Adrenal gland (tissue), 9 donors: ENCODE measurements at regions not wholly inside any gene's neighbourhood (a gene's known extent, or its start where the extent isn't known, plus 50 kb on each side); places are given as distances from the start of the nearest gene placed in this dataset.

Experiments
- DNase-seq, 7 donors: peaks; one replicate each; pipeline ENCODE4 v3.0.0-alpha.2; 2019 to 2020
- H3K27ac ChIP-seq, 5 donors: fragments of 200-600 bp; sonication (generic) in 4 of 5; 1 replicate in 3 of 5; 2 replicates in 2 of 5; pipeline versions ENCODE4 v1.5.1 to v1.8.0; 2016 to 2020; ENCODE audit warnings: mild to moderate bottlenecking in 1 of 5
- H3K27me3 ChIP-seq: fragments of 200-600 bp; 2 replicates; pipeline ENCODE4 v1.8.0; 2021
- H3K36me3 ChIP-seq, 2 donors: fragments of 200-600 bp; replicated peaks in 1 of 2; 1 replicate in 1 of 2; 2 replicates in 1 of 2; pipeline versions ENCODE4 v1.5.1 to v1.8.0; 2018 to 2022
- H3K4me1 ChIP-seq, 2 donors: fragments of 200-600 bp; replicated peaks in 1 of 2; 1 replicate in 1 of 2; 2 replicates in 1 of 2; pipeline versions ENCODE4 v1.5.1 to v1.8.0; 2018 to 2021
- H3K4me3 ChIP-seq, 4 donors: fragments of 200-600 bp; sonication (generic) in 3 of 4; one replicate each; pipeline ENCODE4 v1.5.1; 2016 to 2018
- H3K9me3 ChIP-seq, 3 donors: fragments of 200-600 bp; sonication (generic) in 1 of 3; replicated peaks in 1 of 3; 1 replicate in 2 of 3; 2 replicates in 1 of 3; pipeline versions ENCODE4 v1.5.1 to v1.8.0; 2016 to 2021
- POLR2A ChIP-seq, 2 donors: fragments of 450-650 bp; IDR thresholded peaks; one replicate each; pipeline ENCODE4 v1.6.1; 2017; ENCODE audit warnings: antibody characterized with exemption in 2 of 2, mild to moderate bottlenecking in 2 of 2, moderate library complexity in 1 of 2
- WGBS, 4 donors: extraction: QIAGEN DNeasy Blood & Tissue Kit in 2 of 4; methylation state at CpG; one replicate each; pipeline versions ENCODE4 v1.1.5 to v1.1.7; 2013 to 2017; 5-methylcytosine and 5-hydroxymethylcytosine counted together
- intact Hi-C, 2 donors: fragments of 100-400 bp; cut with DNase I; formaldehyde crosslinking; loops; one replicate each; pipeline versions ENCODE4 v1.14.1 to v1.15.0; 2022 to 2023
- TF ChIP-seq, protein P1 (sequence below), 6 experiments: fragments of 450-650 bp in 4 of 6; fragments of 200-600 bp in 2 of 6; sonication (generic) in 1 of 6; IDR thresholded peaks; 1 replicate in 5 of 6; 2 replicates in 1 of 6; pipeline versions ENCODE4 v1.5.1 to v1.8.0; 2016 to 2021; ENCODE audit warnings: antibody characterized with exemption in 6 of 6, mild to moderate bottlenecking in 2 of 6, moderate library complexity in 1 of 6
- donor health status: healthy with polysubstance abuse.
- donor health status: Bipolar disorder and iron deficiency.
- donor health status: DM: yes; HTN: yes; CAD: no.
- donor health status: DM: no; HTN: no; CAD: no.
- donor health status: DM: no; HTN: no; CAD: no.

DNA sequence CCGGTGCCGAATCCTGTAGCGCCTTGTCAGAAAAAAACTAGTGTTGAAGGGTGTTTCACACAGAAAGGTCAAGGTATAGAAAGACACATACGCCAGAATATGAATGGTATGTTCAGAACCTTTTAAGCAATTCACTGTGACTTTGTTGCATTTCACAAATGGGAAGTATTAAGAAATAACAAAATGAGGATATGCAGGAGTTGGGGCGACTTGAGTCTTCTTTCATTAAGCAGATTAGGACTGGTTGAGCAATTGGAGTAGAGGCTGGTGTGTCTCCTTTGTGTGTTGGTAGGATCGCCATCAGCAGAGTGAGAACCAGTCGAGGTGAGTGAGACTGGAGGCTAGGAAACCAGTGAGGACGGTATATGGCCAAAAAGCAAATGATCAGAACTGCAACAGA is 1454.5 kb upstream of the TENM3 start:
- 87 to 90% (median 89%) methylated on average over 8 of the region's 8 CpGs for WGBS, 4 donors
- Histone ChIP-seq H3K9me3 (no peaks in the 10 kb centered on the region), H3K36me3 (no peaks in the 10 kb centered on the region), H3K27me3 (no peaks in the 10 kb centered on the region), H3K4me3 (no peak overlapping the region), H3K27ac (no peak overlapping the region), H3K4me1 (peaks cover 4 to 9% of the 10 kb centered on the region in 2 donors)
- no peak for DNase-seq
- intact Hi-C loops: no loop called here
- TF ChIP-seq POLR2A (IDR thresholded peaks at IDR 0.05): no peak
- TF ChIP-seq, protein P1, sequence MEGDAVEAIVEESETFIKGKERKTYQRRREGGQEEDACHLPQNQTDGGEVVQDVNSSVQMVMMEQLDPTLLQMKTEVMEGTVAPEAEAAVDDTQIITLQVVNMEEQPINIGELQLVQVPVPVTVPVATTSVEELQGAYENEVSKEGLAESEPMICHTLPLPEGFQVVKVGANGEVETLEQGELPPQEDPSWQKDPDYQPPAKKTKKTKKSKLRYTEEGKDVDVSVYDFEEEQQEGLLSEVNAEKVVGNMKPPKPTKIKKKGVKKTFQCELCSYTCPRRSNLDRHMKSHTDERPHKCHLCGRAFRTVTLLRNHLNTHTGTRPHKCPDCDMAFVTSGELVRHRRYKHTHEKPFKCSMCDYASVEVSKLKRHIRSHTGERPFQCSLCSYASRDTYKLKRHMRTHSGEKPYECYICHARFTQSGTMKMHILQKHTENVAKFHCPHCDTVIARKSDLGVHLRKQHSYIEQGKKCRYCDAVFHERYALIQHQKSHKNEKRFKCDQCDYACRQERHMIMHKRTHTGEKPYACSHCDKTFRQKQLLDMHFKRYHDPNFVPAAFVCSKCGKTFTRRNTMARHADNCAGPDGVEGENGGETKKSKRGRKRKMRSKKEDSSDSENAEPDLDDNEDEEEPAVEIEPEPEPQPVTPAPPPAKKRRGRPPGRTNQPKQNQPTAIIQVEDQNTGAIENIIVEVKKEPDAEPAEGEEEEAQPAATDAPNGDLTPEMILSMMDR (IDR thresholded peaks at IDR 0.05): no peak

DNA sequence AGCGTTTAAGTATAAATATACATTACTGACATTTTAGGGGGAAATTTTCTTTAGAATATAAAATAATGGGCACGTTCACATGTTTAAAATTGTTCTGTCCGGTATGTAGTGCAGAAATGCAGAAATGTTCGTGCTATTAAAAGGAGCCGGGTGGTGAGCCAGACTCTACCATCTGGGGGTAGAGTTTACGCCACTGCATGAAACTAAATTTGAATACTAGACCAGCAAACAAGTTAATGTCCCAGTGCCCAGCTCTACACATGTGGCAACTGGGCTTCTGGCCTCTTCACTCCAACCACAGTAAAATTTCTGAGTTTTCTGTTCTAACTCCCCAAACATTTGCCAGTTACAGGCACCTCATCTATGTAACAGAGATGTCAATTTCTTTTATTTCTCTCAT is 1453.3 kb upstream of the TENM3 start:
- no peak overlapping the region for H3K27ac ChIP-seq
- no peak overlapping the region for H3K4me3 ChIP-seq
- 88 to 97% (median 94%) methylated on average over 6 of the region's 6 CpGs for WGBS, 4 donors
- no peaks in the 10 kb centered on the region for H3K27me3 ChIP-seq
- H3K4me1 ChIP-seq: peaks cover 4 to 9% of the 10 kb centered on the region in 2 donors
- no peaks in the 10 kb centered on the region for H3K9me3 ChIP-seq
- intact Hi-C loops: no loop called here
- DNase-seq: no peak
- TF ChIP-seq POLR2A (IDR thresholded peaks at IDR 0.05): no peak
- TF ChIP-seq, protein P1 (IDR thresholded peaks at IDR 0.05): no peak
- no peaks in the 10 kb centered on the region for H3K36me3 ChIP-seq

DNA sequence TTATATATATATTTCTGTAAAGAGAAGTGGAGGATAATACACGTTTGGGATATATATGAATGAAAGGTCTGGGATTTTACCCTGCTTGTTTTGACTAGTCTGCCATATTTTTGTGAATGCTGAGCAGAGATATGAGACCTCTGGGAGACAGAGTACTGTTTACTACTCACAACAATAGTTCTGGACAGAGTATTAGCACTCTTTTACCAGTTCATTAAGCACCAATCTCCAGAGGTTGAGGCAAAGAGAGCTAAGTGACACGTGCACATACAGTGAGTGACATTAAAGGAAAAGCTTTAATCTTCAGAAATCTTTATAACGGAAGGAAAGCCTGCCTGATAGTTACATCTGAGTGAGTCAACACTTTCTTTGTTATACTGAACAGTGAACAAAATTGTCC is 1452.7 kb upstream of the TENM3 start:
- 45 to 59% (median 50%) methylated on average over 3 of the region's 3 CpGs for WGBS, 4 donors

DNA sequence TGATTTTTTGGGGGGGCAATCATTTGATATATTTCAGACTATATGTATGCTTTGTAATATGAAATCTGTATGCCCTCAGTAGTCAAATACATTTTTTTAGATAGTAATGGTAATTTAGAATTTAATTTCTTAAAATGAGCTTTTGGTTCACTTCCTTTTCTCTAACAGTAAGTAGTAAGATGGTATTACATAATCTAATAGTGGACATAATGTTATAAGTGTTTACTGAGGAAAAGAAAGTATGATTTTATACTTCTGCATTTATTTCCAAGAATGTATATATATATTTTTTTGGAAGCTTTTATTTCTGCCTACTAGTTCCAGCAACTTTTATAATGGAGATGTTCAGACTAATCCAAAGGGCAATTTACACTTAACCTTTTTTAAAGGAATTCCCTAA is 1450.7 kb upstream of the TENM3 start:
- intact Hi-C loops: no loop called here
- no peak for TF ChIP-seq POLR2A (IDR thresholded peaks at IDR 0.05)
- TF ChIP-seq, protein P1 (IDR thresholded peaks at IDR 0.05): no peak
- Histone ChIP-seq H3K27ac (no peak overlapping the region), H3K9me3 (no peaks in the 10 kb centered on the region), H3K27me3 (no peaks in the 10 kb centered on the region), H3K36me3 (no peaks in the 10 kb centered on the region), H3K4me3 (no peak overlapping the region), H3K4me1 (peaks cover 4 to 9% of the 10 kb centered on the region in 2 donors)
- no peak for DNase-seq

More for the DNA sequence above, 1452.7 kb upstream of the TENM3 start:
- intact Hi-C loops: no loop called here
- H3K4me3 ChIP-seq: no peak overlapping the region
- no peaks in the 10 kb centered on the region for H3K27me3 ChIP-seq
- DNase-seq: no peak
- H3K27ac ChIP-seq: peak overlapping the region in 1 of 5 donors; percentile 13
- H3K36me3 ChIP-seq: no peaks in the 10 kb centered on the region
- TF ChIP-seq, protein P1 (IDR thresholded peaks at IDR 0.05): no peak
- no peak for TF ChIP-seq POLR2A (IDR thresholded peaks at IDR 0.05)
- peaks cover 4 to 9% of the 10 kb centered on the region in 2 donors for H3K4me1 ChIP-seq
- no peaks in the 10 kb centered on the region for H3K9me3 ChIP-seq
